Central memory CD4-positive, alpha-beta T cell (primary cell): ENCODE measurements at regions not wholly inside any gene's neighbourhood (a gene's known extent, or its start where the extent isn't known, plus 50 kb on each side); places are given as distances from the start of the nearest gene placed in this dataset.
A peak's percentile ranks its signal among the peaks of the same experiment; 100 is the strongest.

ENCODE experiments used
- DNase-seq: peaks from one replicate; pipeline ENCODE4 v3.0.0; 2022

DNA sequence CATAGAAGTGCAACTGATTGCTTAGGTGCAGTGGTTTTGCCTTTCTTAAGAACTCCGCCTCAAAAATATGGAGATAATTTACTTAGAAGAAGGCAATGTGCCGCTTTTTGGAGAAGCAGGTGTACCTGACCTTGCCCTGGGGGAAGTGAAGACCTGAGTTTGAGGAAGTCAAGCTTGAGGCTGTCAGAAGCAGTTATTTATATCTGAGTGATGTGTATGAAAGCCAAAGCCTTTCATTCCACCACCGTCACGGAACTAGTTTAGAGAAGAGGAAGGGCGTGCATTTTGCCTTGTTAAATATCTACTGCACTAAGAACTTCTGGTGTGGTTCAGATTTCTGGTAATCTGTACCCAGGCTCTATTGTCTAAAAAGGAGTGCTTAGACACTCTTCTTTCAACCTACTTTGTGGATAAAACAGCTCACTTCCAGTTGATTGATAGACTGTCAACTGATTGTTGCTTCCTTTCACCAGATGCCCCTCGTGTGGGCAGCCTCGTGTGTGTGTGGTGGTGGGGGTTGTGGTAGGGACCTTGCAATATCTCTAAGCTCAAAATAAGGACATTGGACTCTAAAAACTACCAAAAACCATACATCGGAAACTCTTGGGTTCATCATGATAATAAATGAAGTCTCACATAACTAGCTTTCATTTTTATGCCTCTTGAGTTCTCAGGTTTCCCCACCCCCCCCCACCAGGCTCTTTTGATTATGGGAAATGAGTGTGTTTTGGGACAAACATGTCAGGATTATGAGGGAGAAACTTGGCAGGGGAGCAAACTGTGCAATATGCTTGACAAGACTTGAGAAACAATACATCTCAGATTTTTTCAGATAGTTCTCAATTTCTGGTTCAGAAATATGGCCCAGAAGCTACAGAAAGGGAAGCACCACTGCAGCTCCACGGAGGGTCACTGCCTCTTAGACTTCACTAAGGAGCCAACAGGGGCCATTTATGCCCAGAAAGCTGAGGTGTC, 78.6 kb downstream of the ARF6 start:
- DNase-seq = peak; percentile 81

DNA sequence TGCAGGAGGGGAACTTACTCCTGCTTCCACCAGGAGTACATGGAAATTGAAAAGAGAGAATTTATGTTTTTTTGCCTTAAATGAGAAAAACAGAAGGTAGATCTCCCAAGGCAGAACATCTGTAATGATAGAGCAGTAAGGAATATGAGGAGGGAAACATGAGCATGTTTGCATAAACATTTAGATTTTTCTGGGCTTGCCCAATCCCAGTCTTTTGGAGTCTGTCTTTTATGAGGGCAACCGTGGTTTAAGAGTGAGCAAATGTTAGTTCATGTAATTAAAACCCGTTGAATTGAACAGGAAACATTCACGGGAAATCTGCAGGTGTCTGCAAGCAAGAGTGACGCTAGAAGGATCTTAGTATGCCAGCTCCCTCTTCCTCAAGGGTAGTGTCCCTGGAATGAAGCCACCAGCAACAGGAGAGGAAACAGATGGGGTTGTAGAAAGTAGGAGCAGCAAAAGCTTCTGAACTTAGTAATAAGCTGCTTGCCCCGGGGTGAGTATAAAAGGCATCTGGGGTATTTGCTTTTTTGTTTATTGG, 79.3 kb downstream of the ARF6 start:
- no peak for DNase-seq

DNA sequence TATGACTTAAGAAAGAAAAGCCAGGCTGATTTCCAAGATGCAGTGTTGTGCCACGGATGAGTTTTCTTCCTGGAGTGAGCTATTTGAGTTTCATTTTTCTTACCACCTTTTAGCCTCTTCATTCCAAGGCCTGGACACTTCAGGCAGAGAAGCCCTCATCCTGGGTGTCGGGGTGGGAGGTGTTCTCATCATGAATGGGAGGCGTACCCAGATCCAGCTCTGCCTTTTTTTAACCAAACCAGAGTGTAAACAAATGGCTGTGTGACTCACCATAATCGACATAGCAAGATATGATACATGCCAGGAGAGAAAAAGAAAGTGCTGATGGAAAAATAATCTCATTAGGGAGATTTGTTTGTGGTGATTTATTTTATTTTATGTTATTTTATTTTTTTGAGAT, 79.9 kb downstream of the ARF6 start:
- DNase-seq = peak; percentile 27

DNA sequence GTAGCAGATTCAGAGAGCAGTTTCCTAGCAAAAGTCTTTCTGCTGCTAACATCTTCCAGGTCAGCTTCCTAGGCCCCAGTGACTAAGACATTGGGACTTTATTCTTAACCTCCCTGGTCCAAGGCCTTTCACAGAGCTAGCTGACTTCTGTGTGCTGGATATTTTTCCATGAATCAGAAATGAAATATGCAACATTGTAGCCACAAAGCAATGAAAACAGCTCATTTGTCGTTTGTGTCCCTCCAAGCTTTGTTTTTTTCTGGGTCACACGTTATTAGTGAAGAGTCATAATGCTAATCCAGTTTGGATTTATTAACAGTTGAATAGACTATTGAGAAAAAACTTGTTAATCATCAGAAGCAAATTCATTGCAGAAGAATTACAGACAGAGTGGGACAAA, 82.4 kb downstream of the ARF6 start:
- DNase-seq = no peak

DNA sequence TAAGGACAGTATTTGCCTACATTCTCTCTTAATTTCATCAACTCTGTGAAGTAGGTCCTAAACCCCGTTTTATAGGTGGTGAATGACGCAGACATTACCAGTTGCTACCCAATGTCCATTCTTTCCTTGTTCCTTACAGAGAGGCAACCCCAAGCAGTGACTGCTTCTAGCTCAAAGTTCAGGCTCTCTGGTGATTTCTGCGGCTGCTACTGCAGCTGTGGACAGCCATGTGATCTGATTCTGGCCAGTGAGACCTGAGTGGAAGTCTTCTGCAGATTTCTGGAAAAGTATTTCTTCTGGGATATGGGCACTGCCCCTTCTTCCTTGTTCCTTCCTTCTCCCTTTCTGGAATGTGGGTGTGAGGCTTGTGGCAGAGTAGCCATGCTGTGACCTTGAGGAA, 82.9 kb downstream of the ARF6 start:
- DNase-seq = no peak

DNA sequence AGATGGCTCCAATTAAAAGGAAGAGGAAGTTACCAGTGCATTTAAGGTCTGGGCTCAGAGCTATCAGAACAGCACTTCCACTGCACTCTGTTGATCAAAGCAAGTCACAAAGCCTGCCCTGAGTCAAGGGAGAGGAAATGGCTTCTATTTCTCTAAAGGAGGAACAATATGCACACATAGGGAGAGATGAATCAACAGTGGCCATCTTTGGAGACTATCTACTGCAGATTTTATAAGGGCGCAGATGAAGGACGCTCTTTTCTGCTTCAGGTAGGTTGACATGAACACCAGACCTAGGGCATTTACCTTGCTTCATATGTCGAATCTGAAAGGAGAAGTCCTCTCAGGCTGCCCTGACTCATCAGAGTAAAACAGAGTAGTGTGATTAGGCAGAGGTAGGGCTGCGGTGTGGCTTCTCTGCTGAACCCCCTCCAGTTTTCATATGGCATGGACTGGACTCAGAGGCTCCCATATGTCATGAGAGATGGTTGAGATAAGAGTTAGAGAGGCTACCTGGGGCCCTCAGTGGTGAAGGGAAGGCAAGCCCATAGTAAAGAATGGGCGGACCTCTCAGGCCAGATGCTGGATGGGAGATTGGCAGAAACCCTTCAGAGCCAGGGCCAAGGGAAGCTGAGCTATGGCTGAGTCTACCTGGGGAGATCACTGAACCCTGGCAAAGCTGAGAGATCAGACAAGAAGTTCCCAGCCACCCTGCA, 84.4 kb downstream of the ARF6 start:
- DNase-seq = peak; percentile 56

DNA sequence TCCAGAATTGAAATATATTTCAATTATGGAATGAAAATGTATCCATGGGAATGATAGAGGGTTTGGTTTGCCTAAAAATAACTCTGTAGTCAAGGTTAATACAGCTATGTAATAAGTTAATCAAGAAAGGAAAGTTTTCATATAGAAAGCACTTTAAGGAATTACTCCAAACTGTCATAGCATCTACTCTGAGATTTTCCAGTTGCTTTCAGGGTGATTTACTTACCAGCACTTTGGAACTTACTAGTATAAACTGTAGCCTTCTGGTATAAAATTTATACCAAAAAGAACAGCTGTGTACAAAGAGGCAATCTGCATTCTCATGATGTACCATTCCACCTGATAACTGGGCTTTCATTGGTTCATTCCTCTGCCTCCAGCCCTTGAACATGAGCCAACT, 87.1 kb downstream of the ARF6 start:
- no peak for DNase-seq

DNA sequence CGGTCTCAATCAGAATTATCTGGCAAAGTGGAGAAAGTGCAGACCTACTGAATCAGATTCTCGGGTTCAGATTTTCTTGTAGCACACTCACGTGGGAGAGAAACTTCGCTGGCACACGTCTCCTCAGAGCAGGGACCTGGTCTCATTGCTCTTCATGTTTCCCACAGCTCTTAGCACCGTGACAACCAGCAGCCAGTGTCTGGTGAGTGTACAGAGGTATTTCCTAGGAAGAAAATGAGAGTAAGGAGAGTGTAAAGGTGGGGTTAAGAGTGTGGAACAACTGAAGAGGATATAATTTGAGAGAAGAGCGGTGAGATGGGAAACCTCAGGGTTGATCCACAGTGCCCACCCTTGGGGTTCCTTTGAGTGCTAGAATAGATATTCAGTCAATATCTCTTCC, 89.2 kb downstream of the ARF6 start:
- DNase-seq = no peak

DNA sequence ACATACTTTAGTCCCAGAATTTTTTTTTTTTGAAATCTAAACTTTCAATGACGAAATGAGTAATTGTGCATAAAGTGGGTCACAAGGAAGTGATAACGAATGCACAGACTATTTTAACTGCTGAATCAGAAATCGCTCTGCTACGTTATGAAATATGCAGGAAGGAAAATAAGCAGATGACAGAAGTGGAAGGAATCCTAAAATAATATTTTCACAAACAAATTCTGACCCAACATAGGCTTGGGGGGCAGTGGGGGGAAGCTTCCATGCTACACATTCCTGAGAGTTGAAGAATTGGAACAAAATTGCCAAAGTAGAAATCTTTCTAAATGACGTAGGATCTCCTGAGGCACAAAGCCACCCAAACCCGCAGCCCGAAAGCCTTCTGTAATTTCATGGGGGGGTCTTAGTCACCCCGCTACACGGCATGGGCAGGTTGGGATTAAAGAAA, 89.6 kb downstream of the ARF6 start:
- peak; percentile 66 for DNase-seq

DNA sequence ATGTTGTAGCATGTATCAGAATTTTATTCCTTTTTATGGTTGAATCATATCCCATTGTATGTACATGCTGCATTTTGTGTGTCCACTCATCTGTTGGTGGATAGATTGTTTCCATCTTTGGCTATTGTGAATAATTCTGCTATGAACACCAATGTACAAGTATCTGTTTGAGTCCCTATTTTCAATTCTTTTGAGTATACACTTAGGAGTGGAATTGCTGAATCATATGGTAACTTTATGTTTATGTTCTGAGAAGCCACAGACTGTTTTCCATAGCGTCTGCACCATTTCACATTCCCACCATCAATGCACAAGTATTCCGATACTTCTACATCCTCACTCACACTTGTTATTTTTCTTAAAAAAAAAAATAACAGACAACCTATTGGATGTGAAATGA, 91.5 kb downstream of the ARF6 start:
- DNase-seq = no peak

DNA sequence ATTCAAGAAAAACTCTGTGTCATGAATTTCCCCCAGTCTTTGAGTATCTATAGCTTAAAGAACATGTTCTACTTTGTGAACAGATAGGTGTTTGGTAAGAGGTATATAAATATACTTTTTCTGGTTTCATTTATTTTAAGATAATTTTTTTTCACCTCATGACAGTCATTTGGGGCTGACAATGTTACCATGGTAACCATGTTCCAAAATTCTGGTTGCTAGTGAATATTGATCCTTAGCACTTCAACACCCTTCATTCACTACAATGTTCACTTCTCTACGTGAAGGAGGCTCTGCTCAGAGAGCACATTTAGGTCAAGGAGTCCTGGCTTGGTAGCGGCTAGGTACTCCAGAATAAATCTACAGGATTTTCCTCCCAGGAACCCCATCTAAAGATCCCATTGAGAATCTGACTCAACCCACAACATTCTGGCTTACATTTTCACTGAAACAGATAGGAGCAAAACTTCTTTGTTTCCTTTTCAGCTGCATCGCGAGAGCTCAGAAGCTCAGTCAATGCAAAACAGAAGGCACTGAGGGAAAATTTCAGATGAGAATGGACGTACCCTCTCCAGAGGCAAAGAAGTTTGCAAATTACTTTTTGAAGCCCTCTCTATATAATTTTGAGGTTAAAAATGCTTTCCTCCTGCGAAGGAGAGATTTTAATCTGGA, 93.6 kb downstream of the ARF6 start:
- no peak for DNase-seq

DNA sequence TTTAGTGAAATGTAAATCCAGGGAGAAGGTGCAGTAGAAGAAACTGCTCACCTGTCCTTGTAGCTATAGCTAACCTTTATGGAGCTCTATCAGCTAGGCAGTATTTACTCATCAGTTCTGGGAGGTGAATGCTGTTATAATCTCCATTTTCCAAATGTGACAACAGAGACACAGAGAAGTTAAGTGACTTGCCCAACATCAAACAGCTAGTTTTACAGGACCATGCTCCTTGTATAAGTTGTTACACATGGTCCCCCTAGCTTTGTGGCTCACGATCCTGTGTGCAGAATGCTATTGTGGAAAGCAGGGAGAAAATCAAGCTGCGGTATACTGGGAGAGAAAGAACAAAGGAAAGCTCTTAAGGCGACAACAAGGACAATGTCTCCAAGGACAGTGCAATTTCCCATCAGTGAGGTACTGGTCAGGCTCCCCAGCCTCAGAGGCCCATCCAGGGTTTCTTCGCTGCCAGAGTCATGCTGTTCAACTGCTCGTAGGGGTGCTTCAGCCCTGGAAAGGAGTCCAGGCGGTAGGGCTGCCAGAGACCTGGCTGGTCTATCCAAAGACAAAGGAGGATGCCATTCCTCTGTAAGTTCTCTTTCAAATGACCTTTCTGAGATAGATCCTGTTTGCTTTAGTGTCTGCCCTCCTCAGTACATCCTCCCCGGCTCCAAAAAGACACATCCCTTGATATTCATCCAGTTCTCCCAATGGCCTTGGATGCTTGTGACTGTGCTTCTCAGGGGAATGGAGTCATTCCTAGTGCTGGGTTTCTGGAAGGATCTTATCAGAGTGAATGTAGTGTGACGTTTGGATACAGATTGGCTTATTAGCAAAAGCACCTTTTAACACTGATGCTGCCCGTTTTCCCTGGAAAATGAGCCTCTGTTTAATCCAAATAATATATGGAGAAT, 95.5 kb downstream of the ARF6 start:
- DNase-seq = no peak

DNA sequence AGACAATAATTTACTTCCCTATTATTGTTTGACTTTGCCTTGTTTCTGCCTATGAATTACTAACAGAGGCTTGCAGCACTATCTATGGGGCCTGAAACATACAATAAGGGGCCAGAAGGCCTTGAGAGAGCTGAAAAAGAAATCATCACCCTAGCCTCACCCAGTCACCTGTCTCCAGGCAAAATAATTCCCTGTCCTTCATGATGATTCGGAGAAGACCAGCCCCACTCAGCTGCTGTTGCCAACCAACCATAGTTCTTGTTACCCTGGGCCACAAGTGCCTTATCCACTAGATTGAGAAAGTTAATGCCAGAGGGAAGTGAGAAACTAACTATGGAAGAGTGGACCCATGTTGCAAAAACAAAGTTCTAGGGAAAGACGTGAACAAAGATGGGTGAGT, 97.1 kb downstream of the ARF6 start:
- DNase-seq = no peak

DNA sequence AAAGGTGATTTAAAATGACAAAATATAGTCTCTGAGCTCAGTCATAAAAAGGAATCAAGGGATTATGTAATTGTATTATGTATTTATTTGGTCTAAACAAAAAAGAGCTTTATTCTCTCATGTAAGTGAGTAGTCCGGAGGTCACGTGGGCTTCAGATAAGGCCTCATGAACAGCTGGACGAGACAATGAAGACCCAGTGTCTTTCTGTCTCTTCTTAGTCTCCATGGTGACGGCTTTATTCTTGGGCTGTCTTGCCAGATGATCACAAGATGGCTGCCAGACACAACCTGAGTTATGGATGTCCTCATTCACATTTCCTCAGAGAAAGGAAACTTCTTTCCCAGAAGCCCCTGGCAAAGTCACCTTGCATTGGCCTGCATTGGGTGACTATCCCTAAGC, 98.6 kb downstream of the ARF6 start:
- no peak for DNase-seq

DNA sequence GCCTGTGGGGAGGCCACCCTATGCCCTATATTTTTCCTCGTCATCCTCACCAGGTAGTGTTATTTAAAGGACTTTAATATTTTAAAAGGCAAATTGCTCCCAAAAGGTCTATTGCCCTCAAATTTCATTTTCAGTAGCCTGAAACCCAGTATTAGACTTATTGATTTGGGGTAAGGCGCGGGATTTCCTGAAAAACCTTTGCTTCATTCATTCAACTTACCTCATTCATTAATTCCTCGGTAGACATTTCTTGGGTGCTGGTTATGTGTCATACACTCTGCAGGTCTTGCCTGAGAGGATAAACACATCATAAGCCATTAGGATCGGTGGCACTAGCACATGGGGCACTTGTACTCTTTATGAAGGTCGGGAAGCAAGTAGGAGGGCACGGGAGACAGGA, 99.2 kb downstream of the ARF6 start:
- DNase-seq = no peak

DNA sequence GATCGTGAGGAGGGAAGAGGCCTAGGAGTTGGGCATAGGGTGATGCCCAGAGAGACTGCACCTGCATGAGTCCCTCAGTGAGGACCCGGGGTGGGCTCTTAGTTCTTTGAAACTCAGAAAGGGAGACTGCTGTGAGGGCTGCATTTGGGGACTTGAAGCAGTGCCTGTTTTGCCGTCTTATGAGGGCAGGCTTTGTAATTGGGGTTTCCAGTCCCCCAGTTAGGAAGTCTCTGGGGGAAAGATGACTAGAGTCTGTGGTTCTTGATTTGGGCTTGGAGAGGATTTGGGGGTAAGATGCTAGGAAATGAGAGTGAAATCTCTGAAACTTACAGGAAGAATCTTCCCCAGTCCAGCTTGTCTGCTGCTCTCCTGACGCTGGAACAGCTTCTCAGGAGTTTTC, 99.6 kb downstream of the ARF6 start:
- DNase-seq = no peak

DNA sequence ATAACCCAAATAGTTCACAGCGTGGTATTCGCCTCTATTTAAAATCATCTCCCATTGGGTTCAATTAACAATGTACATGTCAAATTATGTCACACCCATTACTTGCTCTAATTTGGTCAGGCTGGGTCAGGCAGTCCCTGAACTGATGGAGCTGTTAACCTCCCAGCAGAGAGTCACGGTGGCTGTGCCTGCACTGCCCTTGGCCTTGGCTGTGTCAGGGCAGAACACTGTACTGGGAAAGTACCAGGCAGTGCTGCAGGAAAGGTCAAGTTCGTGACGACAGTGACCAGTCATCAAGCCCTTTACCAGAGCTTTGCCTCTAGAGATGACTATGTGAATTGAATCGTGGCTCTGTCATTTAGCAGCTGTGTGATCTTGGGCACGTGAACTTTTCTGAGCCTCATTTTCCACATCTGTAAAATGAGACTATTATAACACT, 100.0 kb downstream of the ARF6 start:
- DNase-seq = no peak

DNA sequence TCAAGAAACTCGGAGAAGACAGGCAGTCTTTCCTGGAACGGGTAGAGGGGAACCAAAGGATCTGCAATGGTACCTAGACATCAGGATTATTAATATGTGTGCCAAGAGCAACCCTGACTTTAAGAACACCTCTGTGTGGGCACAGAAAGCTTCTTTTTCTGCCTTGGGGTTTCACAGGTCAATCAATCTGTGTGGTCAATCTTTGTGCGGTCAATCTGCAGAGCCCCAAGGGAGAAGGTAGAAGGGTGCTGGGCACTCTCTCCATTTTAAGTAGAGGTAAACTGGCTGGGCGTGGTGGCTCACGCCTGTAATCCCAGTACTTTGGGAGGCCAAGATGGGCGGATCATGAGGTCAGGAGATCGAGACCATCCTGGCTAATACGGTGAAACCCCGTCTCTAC, 100.7 kb downstream of the ARF6 start:
- DNase-seq = no peak

DNA sequence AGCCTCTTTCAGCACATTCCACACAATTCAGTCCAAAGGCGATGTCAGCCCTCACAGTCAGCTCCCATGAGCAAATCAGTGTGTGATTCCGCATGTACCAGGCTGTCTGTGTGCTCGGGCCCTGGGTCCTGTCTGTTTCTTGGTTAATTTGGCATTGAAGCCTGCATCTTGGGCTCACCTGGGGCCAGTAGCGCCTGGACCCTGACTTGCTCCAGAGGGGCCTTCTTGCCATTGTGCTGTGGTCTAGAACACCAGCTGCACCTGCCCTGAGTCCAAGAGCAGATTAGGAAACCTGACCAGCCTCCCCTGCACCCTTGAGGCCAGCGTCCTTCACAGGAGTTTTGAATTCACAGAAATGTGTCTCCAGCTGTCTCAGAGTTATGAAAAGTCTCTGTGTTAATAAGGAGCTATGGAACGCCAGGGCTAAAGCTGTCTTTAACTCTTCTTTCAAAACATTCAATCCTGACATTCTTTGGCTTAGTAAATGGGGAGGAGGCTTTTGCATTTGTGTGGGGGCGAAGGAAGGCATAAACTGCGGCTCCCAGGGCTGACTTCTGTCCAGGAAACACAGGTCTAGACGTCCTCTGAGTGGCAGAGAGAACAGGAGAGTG, 102.2 kb downstream of the ARF6 start:
- no peak for DNase-seq

DNA sequence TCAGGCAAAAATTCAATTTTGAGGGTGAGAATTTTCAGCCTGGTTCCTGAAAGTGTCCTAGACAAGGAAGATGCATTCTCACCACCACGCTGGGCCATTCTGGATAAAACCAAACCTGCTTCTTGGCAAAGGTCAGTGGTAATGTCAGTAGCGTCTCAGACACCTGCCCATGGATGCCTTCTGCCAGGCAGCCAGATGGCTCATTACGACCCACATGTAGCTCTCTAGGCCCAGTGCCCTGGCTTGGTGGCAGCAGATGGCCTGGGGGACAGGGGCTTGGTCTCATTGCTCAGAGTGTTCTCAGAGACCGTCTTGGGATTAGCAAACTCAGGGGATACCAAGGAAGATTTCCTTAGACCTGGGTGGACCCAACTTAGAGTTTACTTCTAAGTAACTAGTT, 105.1 kb downstream of the ARF6 start:
- no peak for DNase-seq

DNA sequence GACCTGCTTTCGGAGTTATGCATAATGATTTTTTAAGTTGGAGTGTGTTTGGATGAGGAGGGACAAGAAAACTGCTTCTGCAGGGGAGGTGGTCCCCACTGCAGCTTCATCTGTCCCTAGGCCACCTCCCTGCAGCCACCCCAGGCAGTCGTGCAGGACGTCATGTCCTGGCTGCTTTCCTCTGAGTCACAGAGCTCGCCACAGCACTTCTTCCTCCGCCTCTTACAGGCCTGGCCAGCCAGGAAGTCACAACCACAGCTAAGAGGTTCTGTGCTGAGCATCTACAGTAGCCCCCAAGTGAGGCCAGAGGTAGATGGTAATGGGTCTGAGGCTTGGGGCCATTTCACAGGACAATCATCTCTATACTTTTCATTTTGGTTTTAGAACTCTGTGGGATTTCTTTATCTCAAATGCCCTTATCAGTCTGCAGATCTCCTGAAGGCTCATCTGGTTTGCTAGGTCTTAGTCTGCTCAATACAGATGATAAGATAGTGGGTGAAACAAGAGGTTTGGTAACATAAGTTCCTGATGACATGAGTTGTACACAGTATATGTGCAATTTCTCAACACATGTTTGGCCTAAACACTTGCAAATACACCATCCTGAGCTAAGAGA, 106.4 kb downstream of the ARF6 start:
- peak; percentile 74 for DNase-seq
